PC-9 (cell line): ENCODE measurements at regions not wholly inside any gene's neighbourhood (a gene's known extent, or its start where the extent isn't known, plus 50 kb on each side); places are given as distances from the start of the nearest gene placed in this dataset.
A peak's percentile ranks its signal among the peaks of the same experiment; 100 is the strongest.
"Not testable (repeated sequence)": the region's sequence is repeated elsewhere in the genome, so short reads cannot be mapped to it uniquely, and the experiment has no call there.

Experiments used
- BruUV-seq: library from RNA; stranded (reverse); fragments of 400-500 nt; replicated peaks from 2 replicates; lab custom pipeline; 2021; lab: Mats Ljungman, UMichigan
- CTCF ChIA-PET: fragments of 300-600 bp; sonication (Branson Sonifier 250); formaldehyde crosslinking; loops from one replicate; lab custom pipeline; 2022; ENCODE audit warnings: antibody characterized with exemption; lab: Charles Lee
- POLR2A ChIA-PET: fragments of 300-600 bp; sonication (Branson Sonifier 250); formaldehyde crosslinking; loops from one replicate; lab custom pipeline; 2022; ENCODE audit warnings: antibody characterized with exemption; ENCODE audit not compliant: unreplicated experiment; lab: Charles Lee
- DNase-seq, 2 experiments: peaks; one replicate each; pipeline versions ENCODE4 v3.0.0 to v3.0.0-alpha.2; 2015 to 2022; ENCODE audit warnings: mixed read lengths in 1 of 2
- H2AFZ ChIP-seq: fragments of 200-600 bp; sonication (generic); 2 replicates; pipeline ENCODE4 v1.8.1; 2017; ENCODE audit warnings: antibody characterized with exemption
- H3F3A ChIP-seq: fragments of 200-600 bp; sonication (generic); 2 replicates; pipeline ENCODE4 v1.8.1; 2017; ENCODE audit warnings: antibody characterized with exemption, mild to moderate bottlenecking, low read depth; ENCODE audit not compliant: insufficient read depth
- H3K27ac ChIP-seq: fragments of 200-600 bp; sonication (generic); 2 replicates; pipeline ENCODE4 v1.6.1; 2016; ENCODE audit warnings: mixed run types
- H3K27me3 ChIP-seq: fragments of 200-600 bp; sonication (generic); 2 replicates; pipeline ENCODE4 v1.6.1; 2016; ENCODE audit warnings: low read depth, mixed run types; ENCODE audit not compliant: insufficient read depth
- H3K36me3 ChIP-seq: fragments of 200-600 bp; sonication (generic); 2 replicates; pipeline ENCODE4 v1.6.1; 2016; ENCODE audit warnings: low read depth, mixed run types
- H3K4me1 ChIP-seq: fragments of 200-600 bp; sonication (generic); replicated peaks from 2 replicates; pipeline ENCODE4 v1.6.1; 2016; ENCODE audit warnings: mixed run types; ENCODE audit not compliant: insufficient read depth
- H3K4me2 ChIP-seq: fragments of 200-600 bp; sonication (generic); 2 replicates; pipeline ENCODE4 v1.6.1; 2017; ENCODE audit warnings: mixed run types
- H3K4me3 ChIP-seq: fragments of 200-600 bp; sonication (generic); 2 replicates; pipeline ENCODE4 v1.6.1; 2016; ENCODE audit warnings: mixed run types
- H3K79me2 ChIP-seq: fragments of 200-600 bp; sonication (generic); 2 replicates; pipeline ENCODE4 v1.6.1; 2017; ENCODE audit warnings: low read depth, mixed run types
- H3K9me2 ChIP-seq: fragments of 200-600 bp; sonication (generic); 2 replicates; pipeline ENCODE4 v1.8.1; 2017; ENCODE audit warnings: mild to moderate bottlenecking; ENCODE audit not compliant: insufficient read depth
- H3K9me3 ChIP-seq: fragments of 200-600 bp; sonication (generic); 2 replicates; pipeline ENCODE4 v1.8.1; 2016; ENCODE audit warnings: low read depth; ENCODE audit not compliant: insufficient read depth
- H4K20me1 ChIP-seq: fragments of 200-600 bp; sonication (generic); 2 replicates; pipeline ENCODE4 v1.8.1; 2017; ENCODE audit not compliant: insufficient read depth
- EZH2 ChIP-seq: fragments of 200-600 bp; sonication (generic); IDR thresholded peaks from 2 replicates; pipeline ENCODE4 v1.8.0; 2017; ENCODE audit warnings: antibody characterized with exemption, low read depth
- intact Hi-C: fragments of 100-400 bp; cut with micrococcal nuclease; formaldehyde crosslinking; loops from one replicate; pipeline ENCODE4 v1.10.0; 2022; ENCODE audit not compliant: unreplicated experiment
- TF ChIP-seq, protein P1 (sequence below): fragments of 200-600 bp; sonication (generic); conservative IDR thresholded peaks from 2 replicates; pipeline ENCODE4 v1.6.1; 2017; ENCODE audit warnings: mixed run types, antibody characterized with exemption, mild to moderate bottlenecking, moderate library complexity

DNA sequence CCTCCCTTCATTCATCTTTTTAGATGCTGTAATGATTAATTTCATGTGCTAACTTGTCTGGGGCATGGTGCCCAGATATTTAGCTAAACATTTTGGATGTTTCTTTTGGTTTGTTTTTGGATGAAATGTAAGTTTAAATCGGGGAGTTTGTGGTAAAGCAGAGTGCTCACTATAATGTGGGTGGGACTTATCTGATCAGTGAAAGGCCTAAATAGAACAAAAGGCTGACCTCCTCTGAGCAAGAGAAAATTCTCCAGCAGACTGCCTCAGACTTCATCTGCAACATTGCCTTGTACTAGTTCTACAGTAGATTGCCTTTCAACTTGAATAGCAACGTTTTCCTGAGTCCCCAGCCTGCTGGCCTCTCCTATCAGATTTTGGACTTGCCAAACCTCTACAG, 183.6 kb downstream of the S1PR1 start:
- POLR2A ChIA-PET = no interaction called here
- H2AFZ ChIP-seq = no peak overlapping the region
- no peak overlapping the region for H3K27ac ChIP-seq
- no peaks in the 10 kb centered on the region for H4K20me1 ChIP-seq
- no peaks in the 10 kb centered on the region for H3K4me1 ChIP-seq
- TF ChIP-seq EZH2 = no peak
- TF ChIP-seq, protein P1, sequence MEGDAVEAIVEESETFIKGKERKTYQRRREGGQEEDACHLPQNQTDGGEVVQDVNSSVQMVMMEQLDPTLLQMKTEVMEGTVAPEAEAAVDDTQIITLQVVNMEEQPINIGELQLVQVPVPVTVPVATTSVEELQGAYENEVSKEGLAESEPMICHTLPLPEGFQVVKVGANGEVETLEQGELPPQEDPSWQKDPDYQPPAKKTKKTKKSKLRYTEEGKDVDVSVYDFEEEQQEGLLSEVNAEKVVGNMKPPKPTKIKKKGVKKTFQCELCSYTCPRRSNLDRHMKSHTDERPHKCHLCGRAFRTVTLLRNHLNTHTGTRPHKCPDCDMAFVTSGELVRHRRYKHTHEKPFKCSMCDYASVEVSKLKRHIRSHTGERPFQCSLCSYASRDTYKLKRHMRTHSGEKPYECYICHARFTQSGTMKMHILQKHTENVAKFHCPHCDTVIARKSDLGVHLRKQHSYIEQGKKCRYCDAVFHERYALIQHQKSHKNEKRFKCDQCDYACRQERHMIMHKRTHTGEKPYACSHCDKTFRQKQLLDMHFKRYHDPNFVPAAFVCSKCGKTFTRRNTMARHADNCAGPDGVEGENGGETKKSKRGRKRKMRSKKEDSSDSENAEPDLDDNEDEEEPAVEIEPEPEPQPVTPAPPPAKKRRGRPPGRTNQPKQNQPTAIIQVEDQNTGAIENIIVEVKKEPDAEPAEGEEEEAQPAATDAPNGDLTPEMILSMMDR = no peak
- H3K4me2 ChIP-seq = no peak overlapping the region
- H3K4me3 ChIP-seq = no peak overlapping the region
- no peaks in the 10 kb centered on the region for H3K27me3 ChIP-seq
- DNase-seq = no peak
- no peaks in the 10 kb centered on the region for H3K9me2 ChIP-seq
- H3F3A ChIP-seq = no peaks in the 10 kb centered on the region
- intact Hi-C loops = no loop called here
- no TSS peak for BruUV-seq
- H3K36me3 ChIP-seq = no peaks in the 10 kb centered on the region
- H3K9me3 ChIP-seq = no peaks in the 10 kb centered on the region
- H3K79me2 ChIP-seq = no peaks in the 10 kb centered on the region
- CTCF ChIA-PET = no interaction called here

DNA sequence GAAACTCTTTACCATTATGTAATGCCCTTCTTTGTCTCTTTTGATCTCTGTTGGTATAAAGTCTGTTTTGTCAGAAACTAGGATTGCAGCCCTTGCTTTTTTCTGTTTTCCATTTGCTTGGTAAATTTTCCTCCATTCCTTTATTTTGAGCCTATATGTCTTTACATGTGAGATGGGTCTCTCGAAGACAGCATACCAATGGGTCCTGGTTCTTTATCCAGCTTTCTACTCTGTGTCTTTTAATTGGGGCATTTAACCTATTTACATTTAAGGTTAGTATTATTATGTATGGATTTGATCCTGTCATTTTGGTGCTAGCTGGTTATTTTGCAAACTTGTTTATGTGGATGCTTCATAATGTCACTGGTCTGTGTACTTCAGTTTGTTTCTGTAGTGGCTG, 191.3 kb downstream of the S1PR1 start:
- POLR2A ChIA-PET = not testable (repeated sequence)

DNA sequence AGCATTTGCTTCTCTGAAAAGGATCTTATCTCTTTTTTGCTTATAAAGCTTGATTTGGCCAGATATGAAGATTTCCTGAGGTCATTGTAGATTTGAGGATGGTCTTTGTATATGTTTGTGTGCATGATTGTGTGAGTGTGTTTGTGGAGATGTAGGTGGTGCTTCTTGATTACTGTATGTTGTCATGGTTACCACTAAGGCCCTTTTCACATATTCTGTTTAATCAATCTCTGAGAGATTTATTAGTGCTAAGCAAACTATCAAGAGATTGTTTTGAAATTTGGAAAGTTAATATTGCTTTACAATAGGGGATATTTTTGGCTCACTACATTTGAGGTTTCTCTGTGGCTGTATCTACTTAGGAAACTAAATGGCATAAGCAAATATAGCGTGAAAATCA, 191.7 kb downstream of the S1PR1 start:
- no peak overlapping the region for H3K4me2 ChIP-seq
- no peak overlapping the region for H2AFZ ChIP-seq
- H3K9me3 ChIP-seq = no peaks in the 10 kb centered on the region
- TF ChIP-seq, protein P1 = no peak
- TF ChIP-seq EZH2 = no peak
- DNase-seq = no peak
- no peaks in the 10 kb centered on the region for H4K20me1 ChIP-seq
- no peaks in the 10 kb centered on the region for H3K36me3 ChIP-seq
- intact Hi-C loops = no loop called here
- H3K79me2 ChIP-seq = no peaks in the 10 kb centered on the region
- no peaks in the 10 kb centered on the region for H3F3A ChIP-seq
- POLR2A ChIA-PET = no interaction called here
- no peaks in the 10 kb centered on the region for H3K9me2 ChIP-seq
- no peak overlapping the region for H3K27ac ChIP-seq
- H3K27me3 ChIP-seq = no peaks in the 10 kb centered on the region
- no peak overlapping the region for H3K4me3 ChIP-seq
- BruUV-seq = no TSS peak
- CTCF ChIA-PET = no interaction called here
- no peaks in the 10 kb centered on the region for H3K4me1 ChIP-seq

More for the DNA sequence above, 191.3 kb downstream of the S1PR1 start:
- H3F3A ChIP-seq, H3K27ac ChIP-seq, H3K27me3 ChIP-seq, H3K9me2 ChIP-seq, H3K4me1 ChIP-seq, H3K79me2 ChIP-seq, intact Hi-C loops, H3K4me3 ChIP-seq, DNase-seq, H4K20me1 ChIP-seq, CTCF ChIA-PET, H2AFZ ChIP-seq, H3K4me2 ChIP-seq, H3K36me3 ChIP-seq, BruUV-seq, H3K9me3 ChIP-seq: not testable (repeated sequence)

GRCh38 chr1:101431956-101432510, 195.2 kb downstream of the S1PR1 start:
- no TSS peak for BruUV-seq
- TF ChIP-seq EZH2 = no peak
- TF ChIP-seq, protein P1 = no peak
- H3K27ac ChIP-seq = no peak overlapping the region
- H3K27me3 ChIP-seq = no peaks in the 10 kb centered on the region
- H3K9me2 ChIP-seq = no peaks in the 10 kb centered on the region
- CTCF ChIA-PET = no interaction called here
- H3K4me2 ChIP-seq = no peak overlapping the region
- no peaks in the 10 kb centered on the region for H3F3A ChIP-seq
- DNase-seq = peak in 1 of 2 experiments; percentile 28
- H3K4me3 ChIP-seq = no peak overlapping the region
- H3K36me3 ChIP-seq = no peaks in the 10 kb centered on the region
- intact Hi-C loops = no loop called here
- no peaks in the 10 kb centered on the region for H3K79me2 ChIP-seq
- no peaks in the 10 kb centered on the region for H3K9me3 ChIP-seq
- POLR2A ChIA-PET = no interaction called here
- no peaks in the 10 kb centered on the region for H4K20me1 ChIP-seq
- no peak overlapping the region for H2AFZ ChIP-seq
- H3K4me1 ChIP-seq = no peaks in the 10 kb centered on the region
